ENCODE measurements at regions not wholly inside any gene's neighbourhood (a gene's known extent, or its start where the extent isn't known, plus 50 kb on each side); places are given as distances from the start of the nearest gene placed in this dataset.
"Not testable (repeated sequence)": the region's sequence is repeated elsewhere in the genome, so short reads cannot be mapped to it uniquely, and the experiment has no call there.

- no peak for TF ChIP-seq CTCF (IDR thresholded peaks at IDR 0.05; ENCODE audit: insufficient read depth, low read depth, low read length, missing control alignments)
- no peak for DNase-seq (ENCODE audit: low read depth)
- no peak overlapping the region for H3K4me3 ChIP-seq (ENCODE audit: low read length)
Measured at GRCh38 chr5:144036476-144036875, 134.0 kb downstream of the YIPF5 start.

GRCh38 chr5:144040615-144041305 lies 129.7 kb downstream of the YIPF5 start:
- no peak for TF ChIP-seq CTCF (IDR thresholded peaks at IDR 0.05; ENCODE audit: insufficient read depth, low read depth, low read length, missing control alignments)
- DNase-seq (ENCODE audit: low read depth): no peak
- no peak overlapping the region for H3K4me3 ChIP-seq (ENCODE audit: low read length)

- no peak for DNase-seq (ENCODE audit: low read depth)
- TF ChIP-seq CTCF (IDR thresholded peaks at IDR 0.05; ENCODE audit: insufficient read depth, low read depth, low read length, missing control alignments): no peak
- no peak overlapping the region for H3K4me3 ChIP-seq (ENCODE audit: low read length)
Measured at GRCh38 chr5:144042156-144042555, 128.3 kb downstream of the YIPF5 start.

- H3K4me3 ChIP-seq (ENCODE audit: low read length): no peak overlapping the region
- DNase-seq (ENCODE audit: low read depth): no peak
- TF ChIP-seq CTCF (IDR thresholded peaks at IDR 0.05; ENCODE audit: insufficient read depth, low read depth, low read length, missing control alignments): no peak
Measured at GRCh38 chr5:144048259-144048856, 122.1 kb downstream of the YIPF5 start.

GRCh38 chr5:144055391-144055790 lies 115.1 kb downstream of the YIPF5 start:
- H3K4me3 ChIP-seq (ENCODE audit: low read length); DNase-seq (ENCODE audit: low read depth): not testable (repeated sequence)

GRCh38 chr5:144060091-144060490 lies 110.4 kb downstream of the YIPF5 start:
- not testable (repeated sequence) for DNase-seq (ENCODE audit: low read depth); H3K4me3 ChIP-seq (ENCODE audit: low read length)

GRCh38 chr5:144060598-144060997 lies 109.9 kb downstream of the YIPF5 start:
- no peak for TF ChIP-seq CTCF (IDR thresholded peaks at IDR 0.05; ENCODE audit: insufficient read depth, low read depth, low read length, missing control alignments)
- H3K4me3 ChIP-seq (ENCODE audit: low read length): no peak overlapping the region
- DNase-seq (ENCODE audit: low read depth): peak; percentile 72

- TF ChIP-seq CTCF (IDR thresholded peaks at IDR 0.05; ENCODE audit: insufficient read depth, low read depth, low read length, missing control alignments): no peak
- DNase-seq (ENCODE audit: low read depth): no peak
- H3K4me3 ChIP-seq (ENCODE audit: low read length): no peak overlapping the region
Measured at GRCh38 chr5:144065786-144066185, 104.7 kb downstream of the YIPF5 start.
